GM19372 (cell line): ENCODE measurements at regions not wholly inside any gene's neighbourhood (a gene's known extent, or its start where the extent isn't known, plus 50 kb on each side); places are given as distances from the start of the nearest gene placed in this dataset.
A peak's percentile ranks its signal among the peaks of the same experiment; 100 is the strongest.

ENCODE experiments used
- ATAC-seq: cut with Tn5 transposase; IDR thresholded peaks from one replicate; pipeline ENCODE4 v1.9.1; 2021; ENCODE audit warnings: mild to moderate bottlenecking, low read depth, moderate library complexity; ENCODE audit not compliant: unreplicated experiment

DNA sequence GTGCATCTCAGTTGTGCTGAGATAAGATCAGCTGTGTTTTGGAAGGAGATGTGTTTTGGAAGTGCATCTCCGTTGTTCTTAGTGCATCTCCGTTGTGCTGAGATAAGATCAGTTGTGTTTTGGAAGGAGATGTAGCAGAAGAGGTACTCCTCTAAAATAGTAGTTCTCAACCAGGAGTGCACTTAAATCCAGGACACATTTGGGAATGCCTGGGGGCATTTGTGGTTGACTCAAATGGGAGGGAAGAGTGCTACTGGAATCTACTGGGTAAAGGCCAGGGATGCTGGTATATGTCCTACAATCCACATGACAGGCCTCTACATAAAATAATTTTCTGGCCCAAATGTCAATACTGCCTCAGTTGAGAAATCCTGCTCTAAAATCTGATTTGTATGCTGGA, 70.8 kb upstream of the CHRDL1 start:
- ATAC-seq = no peak

DNA sequence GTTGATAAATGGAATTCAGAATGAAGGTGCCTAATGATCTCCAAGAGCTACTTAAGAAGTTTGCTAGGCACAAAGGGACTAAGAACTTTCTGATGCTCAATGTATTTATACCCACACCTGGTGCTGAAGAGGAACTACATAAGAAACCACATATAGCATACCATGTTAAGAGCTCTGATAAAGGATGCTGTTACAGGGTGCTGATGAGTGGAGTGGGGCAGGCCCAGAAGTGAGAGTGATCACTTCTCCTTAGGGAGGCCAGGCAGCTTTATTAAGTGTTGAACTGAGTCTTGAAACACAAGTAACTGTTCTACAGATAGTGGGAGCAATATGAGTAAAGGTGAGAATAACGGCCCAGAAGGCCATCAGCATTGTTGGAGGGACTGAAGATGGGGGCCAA, 68.3 kb upstream of the CHRDL1 start:
- no peak for ATAC-seq

DNA sequence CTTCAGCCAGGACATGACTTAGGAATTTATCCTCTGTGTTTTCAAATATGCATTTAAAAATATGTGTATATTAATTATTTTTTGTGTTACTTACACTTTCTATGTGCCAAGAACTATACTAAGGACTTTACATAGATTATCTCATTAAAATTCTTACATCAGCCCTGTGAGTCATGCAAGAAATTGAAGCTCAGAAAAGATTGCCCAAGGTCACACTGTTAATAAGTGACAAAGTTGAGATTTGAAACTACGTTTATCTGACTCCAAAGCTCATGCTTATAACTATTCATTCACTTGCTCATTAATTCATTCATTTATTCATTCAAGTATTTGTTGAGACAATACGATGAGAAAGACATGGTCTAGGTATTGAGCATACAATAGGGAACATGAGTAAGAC, 62.9 kb upstream of the CHRDL1 start:
- ATAC-seq = no peak

DNA sequence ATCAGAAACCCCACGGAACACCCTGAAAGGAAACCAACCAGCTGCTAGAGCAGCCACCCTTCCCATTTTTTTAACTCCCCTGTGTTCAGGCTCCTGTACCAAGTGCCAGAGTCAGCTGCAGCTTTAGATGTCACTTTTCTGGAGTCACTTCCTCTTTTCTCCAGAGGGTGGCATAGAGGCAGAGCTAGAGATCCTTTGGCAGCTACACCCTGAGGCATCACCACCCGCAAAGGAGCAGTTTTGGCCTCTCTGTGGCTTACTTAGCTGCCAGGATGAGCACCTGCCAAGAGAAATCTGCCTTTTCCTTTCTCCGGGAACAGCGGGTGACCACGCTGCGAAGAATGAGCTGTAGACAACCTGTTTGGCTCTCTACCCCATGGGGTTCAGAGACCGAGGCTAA, 58.0 kb upstream of the CHRDL1 start:
- ATAC-seq = no peak

DNA sequence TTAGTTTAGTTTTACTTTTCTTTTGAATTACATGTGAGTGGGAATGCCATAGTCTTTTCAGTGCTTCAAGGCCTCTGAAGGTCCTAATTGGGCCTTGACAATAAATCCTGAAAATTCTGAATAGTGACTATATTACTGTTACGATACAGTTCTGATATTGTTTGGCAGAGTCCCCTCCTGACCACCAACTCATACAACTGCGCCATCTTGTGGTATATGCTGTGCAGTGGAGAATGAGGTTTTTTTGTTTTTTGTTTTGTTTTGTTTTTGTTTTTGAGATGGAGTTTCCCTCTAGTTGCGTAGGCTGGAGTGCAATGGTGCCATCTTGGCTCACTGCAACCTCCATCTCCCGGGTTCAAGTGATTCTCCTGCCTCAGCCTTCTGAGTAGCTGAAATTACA, 56.6 kb upstream of the CHRDL1 start:
- ATAC-seq = no peak

DNA sequence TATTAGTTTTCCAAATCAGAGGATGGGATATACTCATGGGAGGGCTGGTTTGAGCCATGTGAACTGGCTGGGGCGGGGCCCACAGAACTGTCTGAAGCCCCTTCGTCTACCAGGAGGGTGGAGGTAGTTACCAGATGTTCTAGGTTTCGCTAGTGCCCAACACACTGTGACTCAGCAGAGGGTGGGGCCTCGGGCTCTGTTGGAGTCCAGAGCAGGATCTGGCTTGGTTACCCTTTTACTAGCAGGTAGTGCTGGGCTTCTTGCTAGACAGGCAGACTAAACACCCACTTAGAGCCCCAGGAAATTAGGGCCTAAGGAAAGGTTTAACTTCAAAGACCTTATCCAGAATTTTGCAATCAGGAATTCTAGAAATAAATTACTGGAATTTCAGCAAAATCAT, 56.2 kb upstream of the CHRDL1 start:
- ATAC-seq = no peak

DNA sequence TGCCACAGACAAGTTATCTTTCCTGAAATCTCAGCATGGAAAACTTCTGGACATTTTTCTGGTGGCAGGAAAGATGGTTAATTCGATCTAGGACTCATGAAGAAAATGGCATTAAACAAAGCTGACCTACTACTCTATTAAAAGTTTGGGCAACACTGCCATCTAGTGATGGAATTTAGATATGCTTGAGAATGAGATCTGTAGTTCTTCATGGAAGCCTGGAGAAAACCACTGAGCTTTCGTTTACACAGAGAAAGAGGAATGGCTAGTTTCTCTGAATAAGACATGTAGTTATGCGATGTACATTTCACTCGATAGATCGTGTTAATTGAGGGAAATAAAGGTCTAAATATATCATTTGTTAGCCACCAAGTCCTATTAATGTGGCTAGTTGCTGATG, 51.7 kb upstream of the CHRDL1 start:
- peak; percentile 69 for ATAC-seq

DNA sequence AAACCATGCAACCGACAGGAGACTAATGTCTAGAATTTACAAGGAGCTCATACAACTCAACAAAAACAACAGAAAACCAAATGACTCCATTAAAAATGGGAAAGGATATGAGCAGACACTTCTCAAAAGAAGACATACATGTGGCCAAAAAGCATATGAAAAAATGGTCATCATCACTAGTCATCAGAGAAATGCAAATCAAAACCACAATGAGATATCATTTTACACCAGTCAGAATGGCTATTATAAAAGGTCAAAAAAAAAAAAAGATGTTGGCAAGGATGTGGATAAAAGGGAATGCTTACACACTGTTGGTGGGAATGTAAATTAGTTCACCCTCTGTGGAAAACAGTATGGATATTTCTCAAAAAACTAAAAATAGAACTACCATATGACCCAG, 50.5 kb upstream of the CHRDL1 start:
- no peak for ATAC-seq
